ENCODE measurements at regions not wholly inside any gene's neighbourhood (a gene's known extent, or its start where the extent isn't known, plus 50 kb on each side); places are given as distances from the start of the nearest gene placed in this dataset.

DNA sequence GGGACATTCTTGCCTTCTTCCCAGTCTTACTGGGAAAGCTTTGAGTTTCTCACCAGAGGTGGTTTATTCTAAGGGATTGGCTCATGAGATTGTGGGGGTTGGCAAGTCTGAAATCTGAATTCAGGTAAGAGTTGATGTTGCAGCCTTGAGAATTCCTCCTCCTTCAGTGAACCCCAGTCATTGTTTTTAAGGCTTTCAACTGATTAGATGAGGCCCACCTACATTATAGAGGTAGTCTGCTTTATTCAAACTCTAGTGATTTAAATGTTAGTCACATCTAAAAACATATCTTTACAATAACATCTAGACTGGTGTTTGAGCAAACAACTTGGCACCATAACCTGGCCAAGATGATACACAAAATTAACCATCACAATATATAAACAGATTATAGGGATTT is 156.5 kb upstream of the MED14 start:
- TF ChIP-seq EZH2 (IDR thresholded peaks at IDR 0.05; ENCODE audit: borderline replicate concordance, insufficient read depth, low read depth, low read length, poor library complexity, severe bottlenecking): no peak
- TF ChIP-seq, protein P1, sequence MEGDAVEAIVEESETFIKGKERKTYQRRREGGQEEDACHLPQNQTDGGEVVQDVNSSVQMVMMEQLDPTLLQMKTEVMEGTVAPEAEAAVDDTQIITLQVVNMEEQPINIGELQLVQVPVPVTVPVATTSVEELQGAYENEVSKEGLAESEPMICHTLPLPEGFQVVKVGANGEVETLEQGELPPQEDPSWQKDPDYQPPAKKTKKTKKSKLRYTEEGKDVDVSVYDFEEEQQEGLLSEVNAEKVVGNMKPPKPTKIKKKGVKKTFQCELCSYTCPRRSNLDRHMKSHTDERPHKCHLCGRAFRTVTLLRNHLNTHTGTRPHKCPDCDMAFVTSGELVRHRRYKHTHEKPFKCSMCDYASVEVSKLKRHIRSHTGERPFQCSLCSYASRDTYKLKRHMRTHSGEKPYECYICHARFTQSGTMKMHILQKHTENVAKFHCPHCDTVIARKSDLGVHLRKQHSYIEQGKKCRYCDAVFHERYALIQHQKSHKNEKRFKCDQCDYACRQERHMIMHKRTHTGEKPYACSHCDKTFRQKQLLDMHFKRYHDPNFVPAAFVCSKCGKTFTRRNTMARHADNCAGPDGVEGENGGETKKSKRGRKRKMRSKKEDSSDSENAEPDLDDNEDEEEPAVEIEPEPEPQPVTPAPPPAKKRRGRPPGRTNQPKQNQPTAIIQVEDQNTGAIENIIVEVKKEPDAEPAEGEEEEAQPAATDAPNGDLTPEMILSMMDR (IDR thresholded peaks at IDR 0.05): no peak
- intact Hi-C loops (cut with micrococcal nuclease): no loop called here
- Histone ChIP-seq H3K4me3 (ENCODE audit: control extremely low read depth in 1 of 5, extremely low read depth in 1 of 5, insufficient read depth in 1 of 5, low read depth in 2 of 5, low read length in 4 of 5) (no peak overlapping the region), H3K79me2 (ENCODE audit: control insufficient read depth, insufficient read depth, low read length) (no peaks in the 10 kb centered on the region), H3K9me3 (ENCODE audit: control extremely low read depth in 1 of 3, control insufficient read depth in 2 of 3, insufficient read depth in 1 of 3, low read length in 2 of 3) (no peaks in the 10 kb centered on the region), H3K27ac (ENCODE audit: low read length in 2 of 2) (no peak overlapping the region), H3K36me3 (replicated peaks in 1 of 2; ENCODE audit: control extremely low read depth in 1 of 2, control insufficient read depth in 1 of 2, extremely low read depth in 1 of 2, insufficient read depth in 2 of 2, low read length in 1 of 2) (no peaks in the 10 kb centered on the region), H2AFZ (ENCODE audit: insufficient read depth, low read depth, low read length, poor library complexity, severe bottlenecking) (no peak overlapping the region), H3K4me2 (replicated peaks; ENCODE audit: low read depth, low read length, poor library complexity, severe bottlenecking) (no peak overlapping the region), H3K4me1 (ENCODE audit: control insufficient read depth in 2 of 2, insufficient read depth in 2 of 2, low read length in 2 of 2) (no peaks in the 10 kb centered on the region), H3K9ac (ENCODE audit: low read length) (no peak overlapping the region), H3K27me3 (replicated peaks in 1 of 4; ENCODE audit: control extremely low read depth in 1 of 4, control insufficient read depth in 3 of 4, insufficient read depth in 4 of 4, low read length in 3 of 4) (no peaks in the 10 kb centered on the region), H4K20me1 (ENCODE audit: control insufficient read depth, insufficient read depth, low read length, poor library complexity, severe bottlenecking) (no peaks in the 10 kb centered on the region)
- Mint-ChIP-seq H3K9me3 (ENCODE audit: insufficient read depth) (peaks cover 3% of the 10 kb centered on the region), H3K27ac (no peak overlapping the region), H3K27me3 (peaks cover 3% of the 10 kb centered on the region), H3K4me1 (no peaks in the 10 kb centered on the region), H3K4me3 (no peak overlapping the region)
- no peak for ATAC-seq (ENCODE audit: low read depth)
- ChIA-PET CTCF (no interaction called here), POLR2A (no interaction called here)
- DNase-seq: no peak

DNA sequence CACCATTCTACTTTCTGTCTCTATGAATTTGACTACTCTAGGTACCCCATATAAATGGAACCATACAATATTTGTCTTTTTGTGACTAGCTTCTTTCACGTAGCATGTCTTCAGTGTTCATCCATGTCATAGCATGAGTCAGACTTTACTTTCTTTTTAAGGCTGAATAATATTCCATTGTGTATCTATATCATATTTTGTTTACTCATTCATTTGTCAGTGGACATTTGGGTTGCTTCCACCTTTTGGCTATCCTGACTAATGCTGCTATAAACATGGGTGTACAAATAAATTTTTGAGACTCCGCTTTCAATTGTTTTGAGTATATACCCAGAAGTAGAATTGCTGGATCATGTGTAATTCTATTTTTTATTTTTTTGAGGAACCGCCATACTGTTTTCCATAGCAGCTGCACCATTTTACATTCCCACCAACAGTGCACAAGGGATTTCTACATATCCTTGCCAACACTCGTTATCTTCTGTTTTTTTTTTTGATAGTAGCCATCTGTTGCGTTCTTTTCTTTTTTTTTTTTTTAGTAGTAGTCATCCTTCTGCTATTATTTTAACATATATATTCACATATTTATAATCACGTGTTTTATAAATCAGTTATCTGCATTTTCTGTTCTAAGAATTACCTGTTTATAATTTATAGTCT is 158.0 kb upstream of the MED14 start:
- Histone ChIP-seq H3K79me2 (ENCODE audit: control insufficient read depth, insufficient read depth, low read length) (no peaks in the 10 kb centered on the region), H3K27me3 (replicated peaks in 1 of 4; ENCODE audit: control extremely low read depth in 1 of 4, control insufficient read depth in 3 of 4, insufficient read depth in 4 of 4, low read length in 3 of 4) (no peaks in the 10 kb centered on the region), H4K20me1 (ENCODE audit: control insufficient read depth, insufficient read depth, low read length, poor library complexity, severe bottlenecking) (no peaks in the 10 kb centered on the region), H3K4me1 (ENCODE audit: control insufficient read depth in 2 of 2, insufficient read depth in 2 of 2, low read length in 2 of 2) (no peaks in the 10 kb centered on the region), H3K4me2 (replicated peaks; ENCODE audit: low read depth, low read length, poor library complexity, severe bottlenecking) (no peak overlapping the region), H3K4me3 (ENCODE audit: control extremely low read depth in 1 of 5, extremely low read depth in 1 of 5, insufficient read depth in 1 of 5, low read depth in 2 of 5, low read length in 4 of 5) (no peak overlapping the region), H3K9me3 (ENCODE audit: control extremely low read depth in 1 of 3, control insufficient read depth in 2 of 3, insufficient read depth in 1 of 3, low read length in 2 of 3) (no peaks in the 10 kb centered on the region), H3K9ac (ENCODE audit: low read length) (no peak overlapping the region), H3K36me3 (replicated peaks in 1 of 2; ENCODE audit: control extremely low read depth in 1 of 2, control insufficient read depth in 1 of 2, extremely low read depth in 1 of 2, insufficient read depth in 2 of 2, low read length in 1 of 2) (no peaks in the 10 kb centered on the region), H3K27ac (ENCODE audit: low read length in 2 of 2) (no peak overlapping the region), H2AFZ (ENCODE audit: insufficient read depth, low read depth, low read length, poor library complexity, severe bottlenecking) (no peak overlapping the region)
- ChIA-PET CTCF (no interaction called here), POLR2A (no interaction called here)
- no peak overlapping the region for H3K4me3 Mint-ChIP-seq
- no peak overlapping the region for H3K27ac Mint-ChIP-seq
- intact Hi-C loops (cut with micrococcal nuclease): no loop called here
- no peak for TF ChIP-seq EZH2 (IDR thresholded peaks at IDR 0.05; ENCODE audit: borderline replicate concordance, insufficient read depth, low read depth, low read length, poor library complexity, severe bottlenecking)
- TF ChIP-seq, protein P1 (IDR thresholded peaks at IDR 0.05): no peak
- DNase-seq (no peak), ATAC-seq (ENCODE audit: low read depth) (no peak)
- H3K27me3 Mint-ChIP-seq: peaks cover 3% of the 10 kb centered on the region
- H3K4me1 Mint-ChIP-seq: no peaks in the 10 kb centered on the region
- no CpG with 5 or more reads among the region's 6 CpGs for WGBS (ENCODE audit: insufficient coverage)
- H3K9me3 Mint-ChIP-seq (ENCODE audit: insufficient read depth): peaks cover 3% of the 10 kb centered on the region

Data from B cell (primary cell).